Body of pancreas (tissue), 4 donors: ENCODE measurements at regions not wholly inside any gene's neighbourhood (a gene's known extent, or its start where the extent isn't known, plus 50 kb on each side); places are given as distances from the start of the nearest gene placed in this dataset.

ENCODE experiments used
- CTCF ChIP-seq, 7 experiments: fragments of 450-650 bp in 4 of 7; fragments of 200-600 bp in 3 of 7; sonication (generic) in 3 of 7; IDR thresholded peaks; one replicate each; pipeline ENCODE4 v1.5.1; 2016 to 2019; ENCODE audit warnings: antibody characterized with exemption in 7 of 7
- POLR2A ChIP-seq, 3 donors: fragments of 450-650 bp; IDR thresholded peaks; one replicate each; pipeline ENCODE4 v1.6.1; 2016; ENCODE audit warnings: antibody characterized with exemption in 3 of 3, mild to moderate bottlenecking in 2 of 3

- TF ChIP-seq CTCF (IDR thresholded peaks at IDR 0.05) (no peak), POLR2A (IDR thresholded peaks at IDR 0.05) (no peak)
Measured at GRCh38 chr7:85612514-85612913, 425.7 kb upstream of the SEMA3D start.
